WTC11 (cell line): ENCODE measurements at regions not wholly inside any gene's neighbourhood (a gene's known extent, or its start where the extent isn't known, plus 50 kb on each side); places are given as distances from the start of the nearest gene placed in this dataset.

Experiments used
- ATAC-seq: fragments of 200-7000 bp; cut with Tn5 transposase; 2 replicates; pipeline ENCODE4 v1.10.0; 2021; ENCODE audit warnings: mild to moderate bottlenecking, moderate library complexity
- CTCF ChIA-PET: fragments of 300-600 bp; sonication (Branson Sonifier 250); formaldehyde crosslinking; loops from one replicate; lab custom pipeline; 2021; ENCODE audit warnings: antibody characterized with exemption; lab: Charles Lee
- POLR2A ChIA-PET: fragments of 350-600 bp; sonication (Branson Sonifier 250); formaldehyde crosslinking; loops from one replicate; lab custom pipeline; 2021; ENCODE audit warnings: antibody characterized with exemption; lab: Charles Lee
- DNase-seq: peaks from one replicate; pipeline ENCODE4 v3.0.0; 2021; ENCODE audit warnings: low spot score
- H3K27ac Mint-ChIP-seq: 2 replicates; pipeline ENCODE4 v1.8.0; 2021; ENCODE audit warnings: mixed read lengths
- H3K27me3 Mint-ChIP-seq: 2 replicates; pipeline ENCODE4 v1.8.0; 2021; ENCODE audit warnings: low read depth, mild to moderate bottlenecking, moderate library complexity, mixed read lengths
- H3K36me3 Mint-ChIP-seq: 2 replicates; pipeline ENCODE4 v1.8.0; 2021; ENCODE audit warnings: mixed read lengths
- H3K4me1 Mint-ChIP-seq: 2 replicates; pipeline ENCODE4 v1.8.0; 2022; ENCODE audit warnings: mixed read lengths
- H3K4me3 Mint-ChIP-seq: 2 replicates; pipeline ENCODE4 v1.8.0; 2021; ENCODE audit warnings: mild to moderate bottlenecking, moderate library complexity, mixed read lengths
- H3K9me3 Mint-ChIP-seq: 2 replicates; pipeline ENCODE4 v1.8.0; 2021; ENCODE audit warnings: mixed read lengths
- AFF4 ChIP-seq: sonication (generic); formaldehyde crosslinking; IDR thresholded peaks from 2 replicates; pipeline ENCODE4 v1.8.1; 2023; ENCODE audit warnings: mild to moderate bottlenecking, missing genetic modification reagents, borderline replicate concordance
- ATF3 ChIP-seq: sonication (generic); formaldehyde crosslinking; conservative IDR thresholded peaks from 2 replicates; pipeline ENCODE4 v1.8.1; 2022; ENCODE audit warnings: mild to moderate bottlenecking, missing genetic modification reagents
- E2F4 ChIP-seq: sonication (generic); formaldehyde crosslinking; IDR thresholded peaks from 2 replicates; pipeline ENCODE4 v1.8.1; 2022; ENCODE audit warnings: low read depth, mild to moderate bottlenecking, moderate library complexity, missing genetic modification reagents, borderline replicate concordance
- ETV6 ChIP-seq: sonication (generic); formaldehyde crosslinking; IDR thresholded peaks from 2 replicates; pipeline ENCODE4 v1.8.1; 2022; ENCODE audit warnings: mild to moderate bottlenecking, missing genetic modification reagents
- FOXP1 ChIP-seq: sonication (generic); formaldehyde crosslinking; IDR thresholded peaks from 2 replicates; pipeline ENCODE4 v1.8.0; 2022; ENCODE audit warnings: missing genetic modification reagents, mild to moderate bottlenecking, moderate library complexity, borderline replicate concordance
- FOXP4 ChIP-seq: sonication (generic); formaldehyde crosslinking; IDR thresholded peaks from 2 replicates; pipeline ENCODE4 v1.8.0; 2022; ENCODE audit warnings: mild to moderate bottlenecking, missing genetic modification reagents
- GTF2I ChIP-seq: fragments of 250-450 bp; sonication (Bioruptor Pico); conservative IDR thresholded peaks from 2 replicates; pipeline ENCODE4 v1.4.0; 2021; ENCODE audit warnings: mild to moderate bottlenecking
- MAX ChIP-seq: sonication (generic); formaldehyde crosslinking; IDR thresholded peaks from 2 replicates; pipeline ENCODE4 v1.8.0; 2022; ENCODE audit warnings: mild to moderate bottlenecking, missing genetic modification reagents
- NR1H2 ChIP-seq: sonication (generic); formaldehyde crosslinking; IDR thresholded peaks from 2 replicates; pipeline ENCODE4 v1.9.0; 2021; ENCODE audit warnings: mild to moderate bottlenecking, moderate library complexity, missing genetic modification reagents
- NR2C2 ChIP-seq: sonication (generic); formaldehyde crosslinking; IDR thresholded peaks from 2 replicates; pipeline ENCODE4 v1.8.0; 2022; ENCODE audit warnings: mild to moderate bottlenecking, missing genetic modification reagents
- OVOL2 ChIP-seq: fragments of 250-450 bp; sonication (Bioruptor Pico); IDR thresholded peaks from 2 replicates; pipeline ENCODE4 v1.9.0; 2021; ENCODE audit warnings: mild to moderate bottlenecking, borderline replicate concordance
- SMAD3 ChIP-seq: sonication (generic); formaldehyde crosslinking; IDR thresholded peaks from 2 replicates; pipeline ENCODE4 v1.8.0; 2022; ENCODE audit warnings: missing genetic modification reagents, mild to moderate bottlenecking, borderline replicate concordance
- USF1 ChIP-seq: sonication (generic); formaldehyde crosslinking; IDR thresholded peaks from 2 replicates; pipeline ENCODE4 v1.8.0; 2022; ENCODE audit warnings: mild to moderate bottlenecking, missing genetic modification reagents
- USF2 ChIP-seq: sonication (generic); formaldehyde crosslinking; IDR thresholded peaks from 2 replicates; pipeline ENCODE4 v1.8.1; 2023; ENCODE audit warnings: mild to moderate bottlenecking, missing genetic modification reagents, moderate library complexity
- ZBTB43 ChIP-seq: sonication (generic); formaldehyde crosslinking; IDR thresholded peaks from 2 replicates; pipeline ENCODE4 v1.8.1; 2023; ENCODE audit warnings: mild to moderate bottlenecking, missing genetic modification reagents
- ZNF121 ChIP-seq: sonication (generic); formaldehyde crosslinking; IDR thresholded peaks from 2 replicates; pipeline ENCODE4 v1.8.0; 2023; ENCODE audit warnings: missing genetic modification reagents
- ZNF423 ChIP-seq: fragments of 250-450 bp; sonication (Bioruptor Pico); IDR thresholded peaks from 2 replicates; pipeline ENCODE4 v2.1.2; 2022; ENCODE audit warnings: mild to moderate bottlenecking, moderate library complexity
- ZNF425 ChIP-seq: fragments of 250-450 bp; sonication (Bioruptor Pico); conservative IDR thresholded peaks from 2 replicates; pipeline ENCODE4 v1.9.0; 2021; ENCODE audit warnings: mild to moderate bottlenecking
- ZNF671 ChIP-seq: fragments of 250-450 bp; sonication (Bioruptor Pico); IDR thresholded peaks from 2 replicates; pipeline ENCODE4 v1.8.0; 2021; ENCODE audit warnings: mild to moderate bottlenecking

GRCh38 chr1:166338105-166338504, 171.3 kb upstream of the FAM78B start:
- ChIA-PET POLR2A (no interaction called here), CTCF (no interaction called here)
- H3K4me1 Mint-ChIP-seq = peaks cover 16% of the 10 kb centered on the region
- H3K27me3 Mint-ChIP-seq = no peaks in the 10 kb centered on the region
- H3K27ac Mint-ChIP-seq = no peak overlapping the region
- 0 out of 2 replicates have a peak, but pooled peaks cover 4% of the 10 kb centered on the region for H3K36me3 Mint-ChIP-seq
- H3K4me3 Mint-ChIP-seq = no peak overlapping the region
- ATAC-seq (no peak), DNase-seq (no peak)
- TF ChIP-seq USF2 (CRISPR knock-in tag) (no peak), E2F4 (CRISPR knock-in tag) (no peak), FOXP4 (CRISPR knock-in tag) (no peak), ZBTB43 (CRISPR knock-in tag) (no peak)
- H3K9me3 Mint-ChIP-seq = peaks cover 24% of the 10 kb centered on the region

GRCh38 chr1:166340709-166341108, 173.9 kb upstream of the FAM78B start:
- Mint-ChIP-seq H3K4me1 (peaks cover 13% of the 10 kb centered on the region), H3K27ac (no peak overlapping the region), H3K27me3 (no peaks in the 10 kb centered on the region), H3K4me3 (no peak overlapping the region), H3K9me3 (peaks cover 14% of the 10 kb centered on the region), H3K36me3 (0 out of 2 replicates have a peak, but pooled peaks cover 4% of the 10 kb centered on the region)
- DNase-seq (no peak), ATAC-seq (no peak)
- CTCF ChIA-PET = no interaction called here
- POLR2A ChIA-PET = no interaction called here
- TF ChIP-seq ZNF423 (CRISPR knock-in tag) = no peak
- no peak for TF ChIP-seq ATF3 (CRISPR knock-in tag)
- TF ChIP-seq USF1 (CRISPR knock-in tag) = no peak
- TF ChIP-seq USF2 (CRISPR knock-in tag) = no peak
- TF ChIP-seq SMAD3 = no peak
- TF ChIP-seq ZNF671 (CRISPR knock-in tag) = no peak
- TF ChIP-seq ZNF121 (CRISPR knock-in tag) = no peak
- no peak for TF ChIP-seq FOXP1 (CRISPR knock-in tag)
- TF ChIP-seq E2F4 (CRISPR knock-in tag) = no peak
- TF ChIP-seq NR1H2 (CRISPR knock-in tag) = no peak
- TF ChIP-seq MAX (CRISPR knock-in tag) = no peak
- TF ChIP-seq OVOL2 (CRISPR knock-in tag) = no peak
- TF ChIP-seq GTF2I (CRISPR knock-in tag) = no peak
- TF ChIP-seq ZNF425 (CRISPR knock-in tag) = no peak
- no peak for TF ChIP-seq NR2C2 (CRISPR knock-in tag)
- no peak for TF ChIP-seq ETV6 (CRISPR knock-in tag)
- TF ChIP-seq AFF4 (CRISPR knock-in tag) = no peak
